Lower leg skin (tissue), 4 donors: ENCODE measurements at regions not wholly inside any gene's neighbourhood (a gene's known extent, or its start where the extent isn't known, plus 50 kb on each side); places are given as distances from the start of the nearest gene placed in this dataset.
"Not testable (repeated sequence)": the region's sequence is repeated elsewhere in the genome, so short reads cannot be mapped to it uniquely, and the experiment has no call there.

Source experiments
- DNase-seq, 2 donors: peaks; one replicate each; pipeline ENCODE4 v3.0.0-alpha.2; 2019; ENCODE audit warnings: low spot score in 2 of 2
- H3K4me3 ChIP-seq: fragments of 200-600 bp; sonication (generic); 2 replicates; pipeline ENCODE4 v1.5.1; 2017; ENCODE audit warnings: mild to moderate bottlenecking, low read depth; ENCODE audit not compliant: poor library complexity, severe bottlenecking
- POLR2A ChIP-seq, 2 donors: fragments of 450-650 bp; IDR thresholded peaks; one replicate each; pipeline ENCODE4 v1.6.1; 2016 to 2017; ENCODE audit warnings: antibody characterized with exemption in 2 of 2, mild to moderate bottlenecking in 1 of 2, moderate library complexity in 1 of 2
- WGBS, 2 donors: methylation state at CpG; one replicate each; pipeline ENCODE4 v1.1.5; 2018; 5-methylcytosine and 5-hydroxymethylcytosine counted together
- intact Hi-C: fragments of 100-400 bp; cut with DNase I; formaldehyde crosslinking; loops from one replicate; pipeline ENCODE4 v1.15.0; 2023; ENCODE audit warnings: low total_unique reads
- TF ChIP-seq, protein P1 (sequence below), 3 donors: fragments of 450-650 bp; IDR thresholded peaks; one replicate each; pipeline ENCODE4 v1.5.1; 2016; ENCODE audit warnings: antibody characterized with exemption in 3 of 3, mild to moderate bottlenecking in 3 of 3, moderate library complexity in 2 of 3

DNA sequence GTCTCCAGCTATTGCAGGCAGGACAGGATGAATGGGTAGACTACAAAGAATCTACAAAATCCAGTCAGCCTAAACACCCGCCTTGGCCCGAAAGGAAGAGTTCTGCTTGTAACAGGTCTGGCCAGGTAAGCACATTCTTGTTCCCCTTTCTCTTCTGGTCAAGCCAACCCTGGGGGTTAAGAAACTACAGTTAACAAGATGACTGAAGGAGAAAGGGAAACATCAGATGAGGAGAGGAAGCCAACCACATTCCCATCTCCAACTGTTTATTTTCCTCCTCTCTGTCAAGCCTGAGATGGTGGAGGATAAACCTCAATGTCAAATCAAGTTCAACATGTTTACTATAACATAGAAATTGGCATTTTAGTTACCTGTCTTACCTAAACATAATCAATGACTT is 198.9 kb downstream of the IPMK start:
- TF ChIP-seq, protein P1, sequence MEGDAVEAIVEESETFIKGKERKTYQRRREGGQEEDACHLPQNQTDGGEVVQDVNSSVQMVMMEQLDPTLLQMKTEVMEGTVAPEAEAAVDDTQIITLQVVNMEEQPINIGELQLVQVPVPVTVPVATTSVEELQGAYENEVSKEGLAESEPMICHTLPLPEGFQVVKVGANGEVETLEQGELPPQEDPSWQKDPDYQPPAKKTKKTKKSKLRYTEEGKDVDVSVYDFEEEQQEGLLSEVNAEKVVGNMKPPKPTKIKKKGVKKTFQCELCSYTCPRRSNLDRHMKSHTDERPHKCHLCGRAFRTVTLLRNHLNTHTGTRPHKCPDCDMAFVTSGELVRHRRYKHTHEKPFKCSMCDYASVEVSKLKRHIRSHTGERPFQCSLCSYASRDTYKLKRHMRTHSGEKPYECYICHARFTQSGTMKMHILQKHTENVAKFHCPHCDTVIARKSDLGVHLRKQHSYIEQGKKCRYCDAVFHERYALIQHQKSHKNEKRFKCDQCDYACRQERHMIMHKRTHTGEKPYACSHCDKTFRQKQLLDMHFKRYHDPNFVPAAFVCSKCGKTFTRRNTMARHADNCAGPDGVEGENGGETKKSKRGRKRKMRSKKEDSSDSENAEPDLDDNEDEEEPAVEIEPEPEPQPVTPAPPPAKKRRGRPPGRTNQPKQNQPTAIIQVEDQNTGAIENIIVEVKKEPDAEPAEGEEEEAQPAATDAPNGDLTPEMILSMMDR (IDR thresholded peaks at IDR 0.05) = no peak
- intact Hi-C loops = no loop called here
- 84 to 89% methylated on average over 2 of the region's 2 CpGs for WGBS, 2 donors
- H3K4me3 ChIP-seq = no peak overlapping the region
- no peak for DNase-seq

DNA sequence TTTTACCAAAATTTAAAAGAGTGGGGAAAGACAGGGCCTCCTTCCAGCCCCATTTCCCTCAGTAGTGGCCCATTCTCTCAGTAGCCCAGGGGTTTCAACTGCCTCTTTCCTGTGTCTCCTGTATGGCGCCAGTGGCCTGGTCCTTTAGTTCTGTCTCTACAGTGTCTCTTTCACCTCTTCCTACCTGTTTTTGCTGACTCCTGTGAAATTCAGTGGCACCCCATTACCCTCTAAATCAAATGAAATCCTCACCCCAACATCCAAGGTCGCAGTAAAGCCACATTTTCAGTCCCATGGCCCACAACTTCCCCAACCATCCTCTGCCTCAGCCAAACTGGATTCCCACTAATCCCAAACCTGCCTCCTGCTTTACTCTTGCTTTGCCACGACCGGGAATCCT is 200.7 kb downstream of the IPMK start:
- WGBS, 2 donors = 70 to 88% methylated on average over 3 of the region's 4 CpGs
- no peak for TF ChIP-seq POLR2A (IDR thresholded peaks at IDR 0.05)
- DNase-seq = no peak
- no peak overlapping the region for H3K4me3 ChIP-seq
- intact Hi-C loops = no loop called here

DNA sequence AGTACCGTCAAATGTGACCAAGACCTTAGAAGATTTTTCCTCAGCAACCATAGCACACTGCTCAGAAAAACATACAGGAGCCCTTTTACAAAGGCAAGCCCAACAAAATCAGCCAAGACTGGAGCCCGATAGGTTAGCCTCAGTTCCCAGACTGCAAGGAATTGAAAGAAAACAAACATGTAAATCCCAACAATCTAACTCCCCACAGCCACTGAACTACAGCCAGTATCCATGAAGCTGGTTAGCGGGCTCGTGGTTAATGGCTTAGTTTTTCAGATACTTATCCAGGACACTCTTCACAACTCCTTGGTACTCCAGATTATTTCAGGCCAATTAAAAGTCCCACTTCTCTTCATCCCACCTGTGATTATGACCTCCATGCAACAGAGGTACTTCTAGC is 201.6 kb downstream of the IPMK start:
- intact Hi-C loops = no loop called here
- H3K4me3 ChIP-seq = no peak overlapping the region
- DNase-seq = no peak
- no peak for TF ChIP-seq POLR2A (IDR thresholded peaks at IDR 0.05)
- TF ChIP-seq, protein P1 (IDR thresholded peaks at IDR 0.05) = no peak
- 60 to 61% methylated on average over 4 of the region's 4 CpGs for WGBS, 2 donors

DNA sequence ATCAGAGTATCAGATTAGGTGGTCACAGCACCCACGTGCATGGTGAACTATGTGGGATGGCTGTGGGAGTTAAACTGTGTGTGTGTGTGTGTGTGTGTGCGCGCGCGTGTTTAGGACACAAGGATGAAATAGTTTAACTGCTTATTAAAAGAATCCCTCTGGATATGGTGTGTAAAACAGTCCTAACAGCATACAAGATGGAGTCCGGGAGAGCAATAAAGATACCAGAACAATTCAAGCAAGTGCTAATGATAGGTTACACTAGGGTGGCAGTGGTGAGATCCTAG is 202.2 kb downstream of the IPMK start:
- TF ChIP-seq POLR2A (IDR thresholded peaks at IDR 0.05) = no peak
- TF ChIP-seq, protein P1 (IDR thresholded peaks at IDR 0.05) = no peak
- intact Hi-C loops = no loop called here
- H3K4me3 ChIP-seq = no peak overlapping the region
- 41 to 64% methylated on average over 6 of the region's 6 CpGs for WGBS, 2 donors
- DNase-seq = no peak

DNA sequence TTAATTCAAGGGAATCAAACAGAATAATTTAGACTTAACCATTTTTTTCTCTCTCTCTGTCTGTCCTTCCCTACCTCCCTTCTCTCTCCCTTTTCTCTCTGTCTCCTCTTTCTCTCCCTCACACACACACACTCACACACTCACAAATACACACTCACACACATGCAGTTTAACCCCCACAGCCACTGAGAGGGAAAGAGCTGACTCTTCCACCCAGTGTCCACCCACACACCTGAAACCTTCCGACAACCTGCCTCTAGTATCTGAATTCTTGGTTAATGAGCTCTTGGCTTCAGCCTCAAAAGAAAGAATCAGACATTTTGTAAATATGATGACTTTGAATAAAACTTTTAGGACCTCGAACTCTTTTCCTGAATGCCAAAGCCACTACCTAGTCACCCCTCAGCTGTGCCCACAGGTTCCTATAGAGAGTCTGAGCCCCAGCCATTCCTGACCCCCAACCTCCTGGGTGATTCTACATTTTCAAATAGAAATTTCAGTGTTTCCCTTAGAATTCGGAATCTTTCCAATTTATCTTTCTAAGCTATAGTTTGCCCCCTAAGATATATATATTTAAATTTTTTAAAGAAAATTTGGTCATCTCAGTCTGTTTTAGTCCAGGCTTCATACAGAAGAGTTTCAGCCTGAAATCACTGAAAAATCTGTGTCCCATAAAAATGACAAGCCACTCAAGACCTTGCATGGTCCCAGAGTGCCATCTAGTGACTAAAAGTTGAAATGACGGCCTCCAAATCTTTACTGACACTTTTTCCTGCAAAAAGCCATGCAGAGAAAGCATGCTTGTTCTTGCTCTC is 202.8 kb downstream of the IPMK start:
- DNase-seq = no peak
- 46 to 50% methylated on average over 4 of the region's 4 CpGs for WGBS, 2 donors
- intact Hi-C loops = no loop called here
- no peak overlapping the region for H3K4me3 ChIP-seq
- TF ChIP-seq, protein P1 (IDR thresholded peaks at IDR 0.05) = no peak
- no peak for TF ChIP-seq POLR2A (IDR thresholded peaks at IDR 0.05)

DNA sequence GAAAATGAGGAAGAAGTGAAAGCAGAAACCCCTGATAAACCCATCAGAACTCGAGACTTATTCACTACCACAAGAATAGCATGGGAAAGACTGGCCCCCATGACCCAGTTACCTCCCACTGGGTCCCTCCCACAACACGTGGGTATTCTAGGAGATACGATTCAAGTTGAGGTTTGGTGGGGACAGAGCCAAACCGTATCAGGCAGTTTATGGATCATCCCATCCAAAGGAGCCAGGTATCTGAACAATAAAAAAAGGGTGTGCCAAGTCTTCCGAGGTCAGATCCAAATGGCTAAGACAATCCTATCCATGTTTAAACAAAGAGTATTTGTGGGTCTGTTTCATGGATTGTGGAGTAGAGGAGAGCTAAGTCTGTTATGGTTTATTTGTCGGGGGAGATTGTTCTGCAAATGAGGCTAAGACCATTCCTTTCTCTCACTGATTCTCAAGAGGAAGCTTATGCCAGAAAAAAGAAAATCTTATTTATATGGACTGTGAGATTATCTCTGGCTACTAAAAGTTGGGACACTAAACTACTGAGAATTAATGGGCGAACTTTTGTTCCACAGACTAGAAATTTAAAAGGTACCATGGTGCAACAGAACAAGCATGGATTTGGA is 203.7 kb downstream of the IPMK start:
- intact Hi-C loops = no loop called here
- DNase-seq = no peak
- TF ChIP-seq, protein P1 (IDR thresholded peaks at IDR 0.05) = no peak
- TF ChIP-seq POLR2A (IDR thresholded peaks at IDR 0.05) = no peak
- 34 to 40% methylated on average over 7 of the region's 7 CpGs for WGBS, 2 donors
- no peak overlapping the region for H3K4me3 ChIP-seq

DNA sequence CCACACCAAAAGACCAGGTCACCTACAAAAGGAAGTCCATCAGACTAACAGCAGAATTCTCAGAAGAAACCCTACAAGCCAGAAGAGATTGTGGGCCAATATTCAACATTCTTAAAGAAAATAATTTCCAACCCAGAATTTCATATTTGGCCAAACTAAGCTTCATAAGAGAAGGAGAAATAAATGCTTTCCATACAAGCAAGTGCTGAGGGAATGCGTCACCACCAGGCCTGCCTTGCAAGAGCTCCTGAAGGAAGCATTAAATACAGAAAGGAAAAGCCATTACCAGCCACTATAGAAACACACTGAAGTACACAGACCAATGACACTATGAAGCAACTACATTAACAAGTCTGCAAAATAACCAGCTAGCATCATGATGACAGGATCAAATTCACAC is 209.0 kb downstream of the IPMK start:
- WGBS, 2 donors = 75 to 90% methylated on average over 1 of the region's 1 CpG
- intact Hi-C loops, H3K4me3 ChIP-seq, DNase-seq: not testable (repeated sequence)
